Ureter (tissue), 1 donor: ENCODE measurements at regions not wholly inside any gene's neighbourhood (a gene's known extent, or its start where the extent isn't known, plus 50 kb on each side); places are given as distances from the start of the nearest gene placed in this dataset.
"Not testable (repeated sequence)": the region's sequence is repeated elsewhere in the genome, so short reads cannot be mapped to it uniquely, and the experiment has no call there.

Experiments
- DNase-seq: peaks from one replicate; pipeline ENCODE4 v3.0.0-alpha.2; 2020; ENCODE audit warnings: low spot score
- donor health status: DM: yes; HTN: yes; CAD: no.

- no peak for DNase-seq
Observed at GRCh38 chr4:137468836-137469235, 63.5 kb downstream of the PCDH18 start.

- DNase-seq = no peak
Observed at GRCh38 chr4:137467537-137467936, 64.8 kb downstream of the PCDH18 start.

- DNase-seq = no peak
Observed at GRCh38 chr4:137463377-137464003, 68.8 kb downstream of the PCDH18 start.

GRCh38 chr4:137455647-137456321, 76.5 kb downstream of the PCDH18 start:
- no peak for DNase-seq

GRCh38 chr4:137454767-137455166, 77.5 kb downstream of the PCDH18 start:
- DNase-seq = no peak

GRCh38 chr4:137452799-137453198, 79.5 kb downstream of the PCDH18 start:
- DNase-seq = no peak

GRCh38 chr4:137451172-137451825, 81.0 kb downstream of the PCDH18 start:
- DNase-seq = no peak

GRCh38 chr4:137448402-137448801, 83.9 kb downstream of the PCDH18 start:
- no peak for DNase-seq

- DNase-seq = no peak
Observed at GRCh38 chr4:137446071-137446470, 86.2 kb downstream of the PCDH18 start.

GRCh38 chr4:137443031-137443800, 89.1 kb downstream of the PCDH18 start:
- no peak for DNase-seq

GRCh38 chr4:137432446-137433311, 99.6 kb downstream of the PCDH18 start:
- no peak for DNase-seq

GRCh38 chr4:137430171-137430570, 102.1 kb downstream of the PCDH18 start:
- DNase-seq = no peak

GRCh38 chr4:137427411-137427810, 104.9 kb downstream of the PCDH18 start:
- no peak for DNase-seq

GRCh38 chr4:137425281-137425680, 107.0 kb downstream of the PCDH18 start:
- no peak for DNase-seq

- DNase-seq = no peak
Observed at GRCh38 chr4:137422666-137423065, 109.6 kb downstream of the PCDH18 start.

- DNase-seq = no peak
Observed at GRCh38 chr4:137421796-137422195, 110.5 kb downstream of the PCDH18 start.

GRCh38 chr4:137420901-137421396, 111.3 kb downstream of the PCDH18 start:
- no peak for DNase-seq

- no peak for DNase-seq
Observed at GRCh38 chr4:137417676-137418075, 114.6 kb downstream of the PCDH18 start.

GRCh38 chr4:137414802-137415201, 117.5 kb downstream of the PCDH18 start:
- no peak for DNase-seq

GRCh38 chr4:137408527-137409177, 123.6 kb downstream of the PCDH18 start:
- DNase-seq = no peak

GRCh38 chr4:137405833-137406232, 126.5 kb downstream of the PCDH18 start:
- not testable (repeated sequence) for DNase-seq
